ENCODE measurements at regions not wholly inside any gene's neighbourhood (a gene's known extent, or its start where the extent isn't known, plus 50 kb on each side); places are given as distances from the start of the nearest gene placed in this dataset.

DNA sequence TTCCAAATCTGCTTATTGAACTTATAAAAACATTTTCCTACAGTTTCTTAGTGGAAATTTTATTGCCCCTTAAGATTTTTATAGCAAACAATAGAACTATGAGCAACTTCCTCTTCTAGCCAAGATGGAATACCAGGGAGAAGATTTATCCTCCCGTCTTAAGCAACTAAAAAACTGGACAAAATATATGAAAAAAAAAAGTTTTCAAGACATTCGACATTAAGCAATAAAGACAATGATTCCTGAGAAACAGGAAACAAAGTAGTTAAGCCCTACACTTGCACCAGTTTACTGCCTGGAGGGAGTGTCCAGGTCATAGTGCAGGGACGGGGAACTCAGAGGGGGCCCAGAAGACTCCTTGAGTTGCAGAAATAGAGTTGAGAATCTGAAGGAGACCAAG lies 516.1 kb upstream of the DIPK2B start:
- WGBS (ENCODE audit: extremely low coverage, insufficient read length, low lambda C conversion rate), result no CpG with 5 or more reads among the region's 3 CpGs
- H2BK120ac ChIP-seq (ENCODE audit: low read depth, low read length, poor library complexity, severe bottlenecking), result no peak overlapping the region
- 0 out of 2 replicates have a peak, but pooled peaks cover 7% of the 10 kb centered on the region for H3K4me1 ChIP-seq (ENCODE audit: insufficient read depth, low read length)
- H3K4me2 ChIP-seq (ENCODE audit: insufficient read depth, insufficient read length, low read length), result no peak overlapping the region
- TF ChIP-seq, protein P1, sequence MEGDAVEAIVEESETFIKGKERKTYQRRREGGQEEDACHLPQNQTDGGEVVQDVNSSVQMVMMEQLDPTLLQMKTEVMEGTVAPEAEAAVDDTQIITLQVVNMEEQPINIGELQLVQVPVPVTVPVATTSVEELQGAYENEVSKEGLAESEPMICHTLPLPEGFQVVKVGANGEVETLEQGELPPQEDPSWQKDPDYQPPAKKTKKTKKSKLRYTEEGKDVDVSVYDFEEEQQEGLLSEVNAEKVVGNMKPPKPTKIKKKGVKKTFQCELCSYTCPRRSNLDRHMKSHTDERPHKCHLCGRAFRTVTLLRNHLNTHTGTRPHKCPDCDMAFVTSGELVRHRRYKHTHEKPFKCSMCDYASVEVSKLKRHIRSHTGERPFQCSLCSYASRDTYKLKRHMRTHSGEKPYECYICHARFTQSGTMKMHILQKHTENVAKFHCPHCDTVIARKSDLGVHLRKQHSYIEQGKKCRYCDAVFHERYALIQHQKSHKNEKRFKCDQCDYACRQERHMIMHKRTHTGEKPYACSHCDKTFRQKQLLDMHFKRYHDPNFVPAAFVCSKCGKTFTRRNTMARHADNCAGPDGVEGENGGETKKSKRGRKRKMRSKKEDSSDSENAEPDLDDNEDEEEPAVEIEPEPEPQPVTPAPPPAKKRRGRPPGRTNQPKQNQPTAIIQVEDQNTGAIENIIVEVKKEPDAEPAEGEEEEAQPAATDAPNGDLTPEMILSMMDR (conservative IDR thresholded peaks at IDR 0.05), result no peak
- no peak overlapping the region for H3K23ac ChIP-seq (ENCODE audit: insufficient read length, low read depth, low read length)
- H3K14ac ChIP-seq (ENCODE audit: insufficient read depth, low read length), result no peak overlapping the region
- peaks cover 45 to 53% of the 10 kb centered on the region in 2 experiments for H3K9me3 Mint-ChIP-seq
- no peaks in the 10 kb centered on the region for H3K79me2 ChIP-seq (ENCODE audit: insufficient read depth, low read length)
- no peaks in the 10 kb centered on the region for H3K23me2 ChIP-seq (ENCODE audit: insufficient read length, low read depth, low read length, poor library complexity, severe bottlenecking)
- no peak overlapping the region for H2BK20ac ChIP-seq (ENCODE audit: low read depth, low read length, poor library complexity, severe bottlenecking)
- no peak overlapping the region for H3K9ac ChIP-seq (ENCODE audit: extremely low read depth, insufficient read length, low read length)
- H2AK5ac ChIP-seq (ENCODE audit: insufficient read length, low read length), result no peak overlapping the region
- H3K27ac ChIP-seq (ENCODE audit: insufficient read length, low read depth, low read length), result no peak overlapping the region
- H3K4me1 Mint-ChIP-seq, result peaks cover 7% of the 10 kb centered on the region in 2 experiments
- no peak overlapping the region for H2BK12ac ChIP-seq (ENCODE audit: insufficient read length, low read depth, low read length)
- no peak overlapping the region for H3K56ac ChIP-seq (ENCODE audit: insufficient read length, low read depth, low read length)
- no peaks in the 10 kb centered on the region; the same call in 1 of the 2 replicates for H3K27me3 Mint-ChIP-seq (ENCODE audit: low read depth)
- no peak for DNase-seq
- no peak overlapping the region for H4K5ac ChIP-seq (ENCODE audit: insufficient read length, low read depth, low read length)
- no peak overlapping the region for H3K4ac ChIP-seq (ENCODE audit: low read depth, low read length)
- no peaks in the 10 kb centered on the region for H3K9me3 ChIP-seq (ENCODE audit: control insufficient read depth, low read depth, low read length)
- H3K18ac ChIP-seq (ENCODE audit: insufficient read length, low read depth, low read length), result no peak overlapping the region
- no peak overlapping the region for H3T11ph ChIP-seq (ENCODE audit: low read length)
- no peak overlapping the region for H2AFZ ChIP-seq (ENCODE audit: low read length)
- no peak overlapping the region for H3K4me3 Mint-ChIP-seq
- H2BK5ac ChIP-seq (ENCODE audit: insufficient read length, low read length), result no peak overlapping the region
- H3K79me1 ChIP-seq (ENCODE audit: insufficient read depth, low read depth, low read length, poor library complexity, severe bottlenecking), result no peaks in the 10 kb centered on the region
- no peak overlapping the region for H3K27ac Mint-ChIP-seq
- no peak overlapping the region for H4K91ac ChIP-seq (ENCODE audit: insufficient read length, low read depth, low read length)
- H3K27me3 ChIP-seq (ENCODE audit: insufficient read depth, low read length), result no peaks in the 10 kb centered on the region
- H2BK15ac ChIP-seq (ENCODE audit: low read depth, low read length), result no peak overlapping the region
- no peak overlapping the region for H4K8ac ChIP-seq (replicated peaks; ENCODE audit: insufficient read length, low read depth, low read length)
- H4K20me1 ChIP-seq (ENCODE audit: control insufficient read depth, insufficient read depth, insufficient read length), result no peaks in the 10 kb centered on the region
- no peaks in the 10 kb centered on the region; a peak in 1 of 7 replicates for H3K36me3 Mint-ChIP-seq (ENCODE audit: insufficient read depth in 1 of 3, low read depth in 3 of 3)
